Prostate gland (tissue), 2 donors: ENCODE measurements at regions not wholly inside any gene's neighbourhood (a gene's known extent, or its start where the extent isn't known, plus 50 kb on each side); places are given as distances from the start of the nearest gene placed in this dataset.
A peak's percentile ranks its signal among the peaks of the same experiment; 100 is the strongest.

ENCODE experiments used
- DNase-seq: peaks from one replicate; pipeline ENCODE4 v3.0.0-alpha.2; 2019; ENCODE audit warnings: low spot score
- H3K27ac ChIP-seq, 2 donors: fragments of 200-600 bp; sonication (generic); 2 replicates each; pipeline ENCODE4 v1.5.1; 2017 to 2019
- H3K27me3 ChIP-seq: fragments of 200-600 bp; sonication (generic); replicated peaks from 2 replicates; pipeline ENCODE4 v1.5.1; 2019; ENCODE audit not compliant: insufficient read depth
- H3K36me3 ChIP-seq, 2 donors: fragments of 200-600 bp; sonication (generic); 1 replicate in 1 of 2; 2 replicates in 1 of 2; pipeline versions ENCODE4 v1.5.1 to v1.8.1; 2017 to 2019
- H3K4me1 ChIP-seq: fragments of 200-600 bp; sonication (generic); replicated peaks from 2 replicates; pipeline ENCODE4 v1.5.1; 2019
- H3K4me3 ChIP-seq, 2 donors: fragments of 200-600 bp; sonication (generic); 2 replicates each; pipeline ENCODE4 v1.5.1; 2017 to 2019
- H3K9me3 ChIP-seq: fragments of 200-600 bp; sonication (generic); 2 replicates; pipeline ENCODE4 v1.5.1; 2017
- POLR2A ChIP-seq: fragments of 450-650 bp; IDR thresholded peaks from one replicate; pipeline ENCODE4 v1.6.1; 2016; ENCODE audit warnings: antibody characterized with exemption, mild to moderate bottlenecking
- POLR2AphosphoS5 ChIP-seq: sonication (generic); formaldehyde crosslinking; IDR thresholded peaks from one replicate; pipeline ENCODE4 v1.6.1; 2017; ENCODE audit warnings: antibody characterized with exemption
- WGBS: methylation state at CpG from one replicate; pipeline ENCODE4 v1.1.5; 2018; 5-methylcytosine and 5-hydroxymethylcytosine counted together
- intact Hi-C: fragments of 100-400 bp; cut with DNase I; formaldehyde crosslinking; loops from one replicate; pipeline ENCODE4 v1.14.2; 2022
- TF ChIP-seq, protein P1 (sequence below), 4 experiments: fragments of 200-600 bp in 2 of 4; fragments of 450-650 bp in 2 of 4; sonication (generic) in 2 of 4; IDR thresholded peaks; 1 replicate in 3 of 4; 2 replicates in 1 of 4; pipeline ENCODE4 v1.5.1; 2016 to 2019; ENCODE audit warnings: antibody characterized with exemption in 4 of 4, mild to moderate bottlenecking in 2 of 4, moderate library complexity in 2 of 4

- Histone ChIP-seq H3K36me3 (no peaks in the 10 kb centered on the region), H3K27ac (no peak overlapping the region), H3K4me3 (no peak overlapping the region), H3K27me3 (no peaks in the 10 kb centered on the region), H3K9me3 (no peaks in the 10 kb centered on the region), H3K4me1 (no peaks in the 10 kb centered on the region)
- TF ChIP-seq, protein P1, sequence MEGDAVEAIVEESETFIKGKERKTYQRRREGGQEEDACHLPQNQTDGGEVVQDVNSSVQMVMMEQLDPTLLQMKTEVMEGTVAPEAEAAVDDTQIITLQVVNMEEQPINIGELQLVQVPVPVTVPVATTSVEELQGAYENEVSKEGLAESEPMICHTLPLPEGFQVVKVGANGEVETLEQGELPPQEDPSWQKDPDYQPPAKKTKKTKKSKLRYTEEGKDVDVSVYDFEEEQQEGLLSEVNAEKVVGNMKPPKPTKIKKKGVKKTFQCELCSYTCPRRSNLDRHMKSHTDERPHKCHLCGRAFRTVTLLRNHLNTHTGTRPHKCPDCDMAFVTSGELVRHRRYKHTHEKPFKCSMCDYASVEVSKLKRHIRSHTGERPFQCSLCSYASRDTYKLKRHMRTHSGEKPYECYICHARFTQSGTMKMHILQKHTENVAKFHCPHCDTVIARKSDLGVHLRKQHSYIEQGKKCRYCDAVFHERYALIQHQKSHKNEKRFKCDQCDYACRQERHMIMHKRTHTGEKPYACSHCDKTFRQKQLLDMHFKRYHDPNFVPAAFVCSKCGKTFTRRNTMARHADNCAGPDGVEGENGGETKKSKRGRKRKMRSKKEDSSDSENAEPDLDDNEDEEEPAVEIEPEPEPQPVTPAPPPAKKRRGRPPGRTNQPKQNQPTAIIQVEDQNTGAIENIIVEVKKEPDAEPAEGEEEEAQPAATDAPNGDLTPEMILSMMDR (IDR thresholded peaks at IDR 0.05) = no peak
- no peak for TF ChIP-seq POLR2A
- no peak for TF ChIP-seq POLR2AphosphoS5
- DNase-seq = no peak
- 96% methylated on average over 5 of the region's 5 CpGs for WGBS
- intact Hi-C loops = loop anchor here (10.0 kb wide), 2 partner anchors 139 to 249 kb away; no protein-coding TSS in a partner anchor
Observed at GRCh38 chr10:4515721-4516120, 310.3 kb upstream of the AKR1E2 start.

DNA sequence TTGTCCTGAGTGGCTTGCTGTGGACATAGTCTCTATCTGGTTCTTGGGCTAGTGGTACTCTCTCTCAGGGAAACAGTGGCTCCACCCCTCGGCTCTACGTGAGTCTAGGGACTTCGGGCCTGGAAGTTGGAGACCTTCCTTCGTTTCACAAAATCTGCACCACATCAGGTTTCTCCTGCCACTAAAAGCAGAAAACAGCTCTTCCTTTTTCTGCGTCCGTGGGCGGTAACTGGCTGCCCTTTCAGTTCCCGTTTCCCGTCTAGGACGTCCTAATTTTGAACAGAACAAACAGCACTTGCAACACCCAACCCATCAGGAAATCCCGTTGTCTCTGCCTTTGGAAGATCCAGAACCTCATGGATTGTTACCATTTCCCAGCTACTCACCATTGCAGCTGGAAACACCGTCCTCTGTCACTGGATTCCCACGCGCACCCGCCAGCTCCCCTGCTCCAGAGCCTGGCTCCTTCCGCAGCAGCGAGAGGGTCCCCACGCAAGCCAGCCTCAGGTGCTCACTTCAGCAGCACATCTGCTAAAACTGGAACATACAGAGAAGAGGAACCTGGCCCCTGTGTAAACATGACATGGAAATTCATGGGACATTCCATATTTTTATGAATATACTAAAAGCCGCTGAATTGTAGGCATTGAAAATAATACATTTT lies 311.4 kb upstream of the AKR1E2 start:
- TF ChIP-seq, protein P1 (IDR thresholded peaks at IDR 0.05) = no peak
- TF ChIP-seq POLR2A = no peak
- no peak for TF ChIP-seq POLR2AphosphoS5
- H3K4me3 ChIP-seq = no peak overlapping the region
- DNase-seq = no peak
- H3K4me1 ChIP-seq = no peaks in the 10 kb centered on the region
- no peaks in the 10 kb centered on the region for H3K36me3 ChIP-seq
- WGBS = 72% methylated on average over 19 of the region's 19 CpGs
- H3K27me3 ChIP-seq = no peaks in the 10 kb centered on the region
- no peak overlapping the region for H3K27ac ChIP-seq
- H3K9me3 ChIP-seq = no peaks in the 10 kb centered on the region
- intact Hi-C loops = loop anchor here (10.0 kb wide), 2 partner anchors 140 to 250 kb away; no protein-coding TSS in a partner anchor

- H3K9me3 ChIP-seq = no peaks in the 10 kb centered on the region
- no peaks in the 10 kb centered on the region for H3K27me3 ChIP-seq
- TF ChIP-seq, protein P1 (IDR thresholded peaks at IDR 0.05) = peak in 3 of 4 experiments; percentile 38 to 55 (median 50)
- TF ChIP-seq POLR2A = no peak
- H3K4me1 ChIP-seq = no peaks in the 10 kb centered on the region
- peak; percentile 49 for DNase-seq
- H3K36me3 ChIP-seq = no peaks in the 10 kb centered on the region
- H3K4me3 ChIP-seq = no peak overlapping the region
- H3K27ac ChIP-seq = no peak overlapping the region
- WGBS = 34% methylated on average over 6 of the region's 6 CpGs
- intact Hi-C loops = loop anchor here (10.0 kb wide), 2 partner anchors 142 to 252 kb away; no protein-coding TSS in a partner anchor
Observed at GRCh38 chr10:4512671-4513240, 313.3 kb upstream of the AKR1E2 start.

GRCh38 chr10:4512196-4512595 lies 313.8 kb upstream of the AKR1E2 start:
- 81% methylated on average over 5 of the region's 5 CpGs for WGBS
- H3K9me3 ChIP-seq = no peaks in the 10 kb centered on the region
- TF ChIP-seq POLR2AphosphoS5 = no peak
- TF ChIP-seq, protein P1 (IDR thresholded peaks at IDR 0.05) = no peak
- no peaks in the 10 kb centered on the region for H3K27me3 ChIP-seq
- H3K4me1 ChIP-seq = no peaks in the 10 kb centered on the region
- DNase-seq = no peak
- H3K27ac ChIP-seq = no peak overlapping the region
- no peak overlapping the region for H3K4me3 ChIP-seq
- intact Hi-C loops = loop anchor here (10.0 kb wide), 2 partner anchors 143 to 253 kb away; no protein-coding TSS in a partner anchor
- no peaks in the 10 kb centered on the region for H3K36me3 ChIP-seq

- Histone ChIP-seq H3K27ac (no peak overlapping the region), H3K36me3 (no peaks in the 10 kb centered on the region), H3K4me3 (no peak overlapping the region), H3K4me1 (no peaks in the 10 kb centered on the region), H3K9me3 (no peaks in the 10 kb centered on the region), H3K27me3 (no peaks in the 10 kb centered on the region)
- intact Hi-C loops = loop anchor here (10.0 kb wide), 2 partner anchors 143 to 253 kb away; no protein-coding TSS in a partner anchor
- TF ChIP-seq POLR2AphosphoS5 (no peak), POLR2A (no peak)
- TF ChIP-seq, protein P1 (IDR thresholded peaks at IDR 0.05) = no peak
- DNase-seq = no peak
- 68% methylated on average over 4 of the region's 4 CpGs for WGBS
Observed at GRCh38 chr10:4511509-4511908, 314.5 kb upstream of the AKR1E2 start.
